Tongue (tissue), 2 donors: ENCODE measurements at regions not wholly inside any gene's neighbourhood (a gene's known extent, or its start where the extent isn't known, plus 50 kb on each side); places are given as distances from the start of the nearest gene placed in this dataset. TPM values are rescaled to one million over a fixed set of nuclear protein-coding genes. Genes with fewer than 3 reads are reported as not detected.

Experiments
- DNase-seq: peaks from one replicate; pipeline ENCODE4 v3.0.0-alpha.2; 2015
- small RNA-seq: library from RNA; depleted of rRNA; stranded (forward); fragments of <200 nt; gene quantifications from one replicate; pipeline ENCODE3, GENCODE V24; 2014; ENCODE audit warnings: low replicate concordance

GRCh38 chr1:168386949-168387586, 106.4 kb downstream of the TBX19 start:
- DNase-seq = peak; percentile 59

GRCh38 chr1:168386492-168386891, 105.8 kb downstream of the TBX19 start:
- no peak for DNase-seq

GRCh38 chr1:168381850-168382249, 101.2 kb downstream of the TBX19 start:
- no peak for DNase-seq

- DNase-seq = no peak
These were observed 100.3 kb downstream of the TBX19 start for GRCh38 chr1:168380945-168381344.

- no peak for DNase-seq
These were observed 98.6 kb downstream of the TBX19 start for GRCh38 chr1:168379104-168379860.

- no peak for DNase-seq
These were observed 95.1 kb downstream of the TBX19 start for GRCh38 chr1:168375566-168376300.

- no peak for DNase-seq
These were observed 93.9 kb downstream of the TBX19 start for GRCh38 chr1:168374566-168374965.

GRCh38 chr1:168373869-168374268, 93.2 kb downstream of the TBX19 start:
- no peak for DNase-seq

- DNase-seq = no peak
These were observed 92.2 kb downstream of the TBX19 start for GRCh38 chr1:168372861-168373371.

- DNase-seq = no peak
These were observed 91.6 kb downstream of the TBX19 start for GRCh38 chr1:168372307-168372706.

- DNase-seq = no peak
These were observed 90.8 kb downstream of the TBX19 start for GRCh38 chr1:168371477-168371876.

GRCh38 chr1:168370586-168370985, 89.9 kb downstream of the TBX19 start:
- no peak for DNase-seq

- no peak for DNase-seq
These were observed 89.0 kb downstream of the TBX19 start for GRCh38 chr1:168369655-168370054.

GRCh38 chr1:168368131-168368530, 87.5 kb downstream of the TBX19 start:
- DNase-seq = no peak

GRCh38 chr1:168365719-168366479, 85.2 kb downstream of the TBX19 start:
- no peak for DNase-seq

Small RNAs in the stretch of these regions (small RNA-seq; reads per million reads assigned to genes)
- not detected for gene MIR557
